Activated CD8-positive, alpha-beta T cell treated with anti-CD3 and anti-CD28 coated beads for 36 hours (primary cell): ENCODE measurements at regions not wholly inside any gene's neighbourhood (a gene's known extent, or its start where the extent isn't known, plus 50 kb on each side); places are given as distances from the start of the nearest gene placed in this dataset.

ENCODE experiments used
- ATAC-seq: fragments of 200-7000 bp; cut with Tn5 transposase; one replicate; pipeline ENCODE4 v1.10.0; 2021; ENCODE audit warnings: mild to moderate bottlenecking, moderate library complexity
- CTCF ChIA-PET: fragments of 350-600 bp; sonication (Branson Sonifier 250); formaldehyde crosslinking; loops from one replicate; lab custom pipeline; 2021; ENCODE audit warnings: antibody characterized with exemption; lab: Charles Lee
- POLR2A ChIA-PET: fragments of 350-600 bp; sonication (Branson Sonifier 250); formaldehyde crosslinking; loops from one replicate; lab custom pipeline; 2021; ENCODE audit warnings: antibody characterized with exemption; lab: Charles Lee
- DNase-seq: peaks from one replicate; pipeline ENCODE4 v3.0.0-alpha.2; 2020
- H3K27ac Mint-ChIP-seq: one replicate; pipeline ENCODE4 v1.8.0; 2021; ENCODE audit warnings: mild to moderate bottlenecking, mixed read lengths
- H3K27me3 Mint-ChIP-seq: one replicate; pipeline ENCODE4 v1.8.0; 2021; ENCODE audit warnings: mixed read lengths
- H3K36me3 Mint-ChIP-seq: one replicate; pipeline ENCODE4 v1.8.0; 2021; ENCODE audit warnings: low read depth, mixed read lengths
- H3K4me1 Mint-ChIP-seq: one replicate; pipeline ENCODE4 v1.8.0; 2021; ENCODE audit warnings: low read depth, mixed read lengths
- H3K4me3 Mint-ChIP-seq: one replicate; pipeline ENCODE4 v1.8.0; 2021; ENCODE audit warnings: mild to moderate bottlenecking, moderate library complexity, mixed read lengths
- H3K9me3 Mint-ChIP-seq: one replicate; pipeline ENCODE4 v1.8.0; 2021; ENCODE audit warnings: mixed read lengths
- intact Hi-C: fragments of 100-400 bp; cut with micrococcal nuclease; formaldehyde crosslinking; loops from one replicate; pipeline ENCODE4 v1.10.0; 2022
- TF ChIP-seq, protein P1 (sequence below): fragments of 200-600 bp; IDR thresholded peaks from one replicate; pipeline ENCODE4 v1.8.0; 2022; ENCODE audit warnings: antibody characterized with exemption, mild to moderate bottlenecking

DNA sequence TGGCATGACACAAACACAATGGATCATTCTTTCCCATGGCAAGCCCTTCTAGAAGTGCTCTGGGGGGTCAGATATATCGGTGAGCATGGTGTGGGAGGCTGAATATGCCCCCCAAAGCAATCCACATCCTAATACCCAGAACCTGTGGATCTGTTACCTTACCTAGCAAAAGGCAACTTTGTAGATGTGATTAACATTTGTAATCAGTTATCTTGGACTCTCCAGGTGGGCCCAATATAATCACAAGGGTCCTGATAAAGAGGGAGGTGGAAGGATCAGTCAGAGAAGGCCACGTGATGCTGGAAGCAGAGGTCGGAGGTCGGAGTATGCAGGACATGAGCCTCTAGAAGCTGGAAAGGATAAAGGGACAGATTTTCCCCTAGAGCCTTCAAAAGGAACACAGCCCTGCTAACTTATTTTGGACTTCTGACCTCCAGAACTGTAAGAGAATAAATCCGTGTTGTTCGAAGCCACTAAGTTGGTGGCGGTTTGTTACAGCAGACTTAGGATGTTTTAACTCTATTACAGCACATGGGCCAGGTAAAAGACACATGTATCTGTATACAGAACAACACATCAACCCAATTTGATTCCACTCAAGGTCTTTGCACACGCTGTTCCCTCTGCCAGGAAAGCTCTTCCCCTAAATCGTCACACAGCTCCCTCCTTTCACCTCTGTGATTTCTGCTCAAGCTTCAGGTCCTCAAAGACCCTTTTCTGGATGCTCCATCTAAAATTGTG lies 115.3 kb downstream of the NOG start:
- TF ChIP-seq, protein P1, sequence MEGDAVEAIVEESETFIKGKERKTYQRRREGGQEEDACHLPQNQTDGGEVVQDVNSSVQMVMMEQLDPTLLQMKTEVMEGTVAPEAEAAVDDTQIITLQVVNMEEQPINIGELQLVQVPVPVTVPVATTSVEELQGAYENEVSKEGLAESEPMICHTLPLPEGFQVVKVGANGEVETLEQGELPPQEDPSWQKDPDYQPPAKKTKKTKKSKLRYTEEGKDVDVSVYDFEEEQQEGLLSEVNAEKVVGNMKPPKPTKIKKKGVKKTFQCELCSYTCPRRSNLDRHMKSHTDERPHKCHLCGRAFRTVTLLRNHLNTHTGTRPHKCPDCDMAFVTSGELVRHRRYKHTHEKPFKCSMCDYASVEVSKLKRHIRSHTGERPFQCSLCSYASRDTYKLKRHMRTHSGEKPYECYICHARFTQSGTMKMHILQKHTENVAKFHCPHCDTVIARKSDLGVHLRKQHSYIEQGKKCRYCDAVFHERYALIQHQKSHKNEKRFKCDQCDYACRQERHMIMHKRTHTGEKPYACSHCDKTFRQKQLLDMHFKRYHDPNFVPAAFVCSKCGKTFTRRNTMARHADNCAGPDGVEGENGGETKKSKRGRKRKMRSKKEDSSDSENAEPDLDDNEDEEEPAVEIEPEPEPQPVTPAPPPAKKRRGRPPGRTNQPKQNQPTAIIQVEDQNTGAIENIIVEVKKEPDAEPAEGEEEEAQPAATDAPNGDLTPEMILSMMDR, result no peak
- Mint-ChIP-seq H3K4me1 (no peaks in the 10 kb centered on the region), H3K9me3 (no peaks in the 10 kb centered on the region), H3K27ac (no peak overlapping the region), H3K27me3 (peaks cover 7% of the 10 kb centered on the region), H3K36me3 (no peaks in the 10 kb centered on the region), H3K4me3 (no peak overlapping the region)
- DNase-seq (no peak), ATAC-seq (no peak)
- intact Hi-C loops, result no loop called here
- ChIA-PET POLR2A (interaction anchor here (1.1 kb wide), 1 partner anchor 12 kb away, joined by 3 read pairs; no protein-coding TSS in a partner anchor), CTCF (interaction anchor here (0.8 kb wide), 1 partner anchor 71 kb away, joined by 3 read pairs; no protein-coding TSS in a partner anchor)

DNA sequence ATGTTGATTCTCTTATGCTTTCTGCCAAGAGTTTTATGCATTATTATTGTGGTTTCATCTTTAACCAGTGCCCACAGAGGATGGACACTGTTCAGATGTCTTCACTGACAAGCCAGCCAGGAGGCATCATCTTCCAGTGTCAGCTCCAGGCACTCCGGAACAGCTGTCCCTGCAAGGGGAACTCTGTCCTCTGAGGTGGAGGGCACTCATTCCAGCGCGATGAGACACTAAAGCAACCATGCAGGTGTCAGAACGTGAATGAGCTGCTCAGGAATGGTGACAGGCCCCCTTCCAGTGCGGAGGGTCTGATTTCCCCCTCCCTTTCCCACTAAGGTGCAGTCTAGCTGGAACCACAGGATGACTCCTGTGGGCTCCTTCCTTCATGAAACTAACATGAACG lies 117.5 kb downstream of the NOG start:
- Mint-ChIP-seq H3K27me3 (peaks cover 7% of the 10 kb centered on the region), H3K27ac (no peak overlapping the region), H3K4me1 (no peaks in the 10 kb centered on the region), H3K36me3 (no peaks in the 10 kb centered on the region), H3K4me3 (no peak overlapping the region), H3K9me3 (no peaks in the 10 kb centered on the region)
- TF ChIP-seq, protein P1, result no peak
- intact Hi-C loops, result no loop called here
- ATAC-seq (no peak), DNase-seq (no peak)
- POLR2A ChIA-PET, result no interaction called here
- CTCF ChIA-PET, result interaction anchor here (1.4 to 2.0 kb wide), 2 partner anchors 69 to 211 kb away, joined by 5 to 7 read pairs; no protein-coding TSS in a partner anchor

GRCh38 chr17:56715613-56716357 lies 117.9 kb downstream of the C17orf67 start:
- POLR2A ChIA-PET, result interaction anchor here (0.7 to 1.6 kb wide), 4 partner anchors 9 to 123 kb away, joined by 3 to 9 read pairs (median 4); partner anchors contain the start of gene NOG
- peak; percentile 99 for ATAC-seq

GRCh38 chr17:56717471-56717870 lies 116.2 kb downstream of the C17orf67 start:
- Mint-ChIP-seq H3K4me1 (no peaks in the 10 kb centered on the region), H3K27me3 (no peaks in the 10 kb centered on the region), H3K36me3 (no peaks in the 10 kb centered on the region), H3K27ac (peak overlapping the region; percentile 26), H3K4me3 (no peak overlapping the region), H3K9me3 (no peaks in the 10 kb centered on the region)
- TF ChIP-seq, protein P1, result no peak
- intact Hi-C loops, result loop anchor here (5.0 kb wide), 1 partner anchor 220 kb away; no protein-coding TSS in a partner anchor
- ATAC-seq (no peak), DNase-seq (no peak)
- CTCF ChIA-PET, result interaction anchor here (1.1 to 8.6 kb wide), 7 partner anchors 50 to 219 kb away, joined by 3 to 106 read pairs (median 27); partner anchors contain the start of gene NOG
- POLR2A ChIA-PET, result no interaction called here

More at GRCh38 chr17:56715613-56716357, 117.9 kb downstream of the C17orf67 start:
- no peaks in the 10 kb centered on the region for H3K36me3 Mint-ChIP-seq
- H3K27me3 Mint-ChIP-seq, result no peaks in the 10 kb centered on the region
- no peak overlapping the region for H3K27ac Mint-ChIP-seq
- intact Hi-C loops, result loop anchor here (2.0 to 5.0 kb wide), 3 partner anchors 65 to 218 kb away; partner anchors contain the start of gene NOG
- peak; percentile 90 for DNase-seq
- no peaks in the 10 kb centered on the region for H3K9me3 Mint-ChIP-seq
- H3K4me1 Mint-ChIP-seq, result no peaks in the 10 kb centered on the region
- no peak overlapping the region for H3K4me3 Mint-ChIP-seq
- CTCF ChIA-PET, result interaction anchor here (0.6 to 8.6 kb wide), 81 partner anchors 9 to 1024 kb away, joined by 3 to 106 read pairs (median 5); partner anchors contain the start of gene NOG
- TF ChIP-seq, protein P1, result peak; percentile 83
